Hypothalamus (tissue), 51 donors: ENCODE measurements at regions not wholly inside any gene's neighbourhood (a gene's known extent, or its start where the extent isn't known, plus 50 kb on each side); places are given as distances from the start of the nearest gene placed in this dataset.
A peak's percentile ranks its signal among the peaks of the same experiment; 100 is the strongest.

Experiments used
- DNase-seq, 51 donors: peaks; one replicate each; lab custom pipeline; 2025; lab: John Stamatoyannopoulos, UW

GRCh38 chr15:70262591-70263274, 165.0 kb upstream of the TLE3 start:
- peak in 16 of 51 donors; percentile 7 to 32 (median 22) for DNase-seq

- no peak for DNase-seq
These were observed 164.5 kb upstream of the TLE3 start for GRCh38 chr15:70262171-70262570.

- DNase-seq, result no peak
These were observed 163.4 kb upstream of the TLE3 start for GRCh38 chr15:70261083-70261482.

GRCh38 chr15:70260580-70260979, 162.9 kb upstream of the TLE3 start:
- no peak for DNase-seq

GRCh38 chr15:70259640-70260508, 162.2 kb upstream of the TLE3 start:
- DNase-seq, result no peak

- peak in 26 of 51 donors; percentile 4 to 53 (median 38) for DNase-seq
These were observed 161.3 kb upstream of the TLE3 start for GRCh38 chr15:70259028-70259424.

- peak in 11 of 51 donors; percentile 9 to 41 (median 28) for DNase-seq
These were observed 160.8 kb upstream of the TLE3 start for GRCh38 chr15:70258369-70259027.

- peak in 3 of 51 donors; percentile 7 to 28 (median 19) for DNase-seq
These were observed 160.0 kb upstream of the TLE3 start for GRCh38 chr15:70257573-70258248.

- DNase-seq, result no peak
These were observed 159.3 kb upstream of the TLE3 start for GRCh38 chr15:70257047-70257446.

- DNase-seq, result no peak
These were observed 156.7 kb upstream of the TLE3 start for GRCh38 chr15:70254311-70254869.

- DNase-seq, result no peak
These were observed 155.9 kb upstream of the TLE3 start for GRCh38 chr15:70253461-70254156.

GRCh38 chr15:70252951-70253320, 155.2 kb upstream of the TLE3 start:
- no peak for DNase-seq

- DNase-seq, result peak in 6 of 51 donors; percentile 12 to 34 (median 18)
These were observed 154.6 kb upstream of the TLE3 start for GRCh38 chr15:70252056-70252950.

- no peak for DNase-seq
These were observed 153.7 kb upstream of the TLE3 start for GRCh38 chr15:70251246-70251990.

GRCh38 chr15:70250208-70251201, 152.8 kb upstream of the TLE3 start:
- DNase-seq, result no peak

GRCh38 chr15:70249616-70250015, 151.9 kb upstream of the TLE3 start:
- DNase-seq, result no peak
